NT2/D1 (cell line): ENCODE measurements at regions not wholly inside any gene's neighbourhood (a gene's known extent, or its start where the extent isn't known, plus 50 kb on each side); places are given as distances from the start of the nearest gene placed in this dataset.

ENCODE experiments used
- DNase-seq: peaks from one replicate; pipeline ENCODE4 v3.0.0-alpha.2; 2011; ENCODE audit warnings: low read depth, low spot score
- H3K27me3 ChIP-seq: 2 replicates; pipeline ENCODE4 v1.6.0; 2011; ENCODE audit warnings: mild to moderate bottlenecking; ENCODE audit not compliant: insufficient read length, insufficient read depth
- H3K36me3 ChIP-seq: 2 replicates; pipeline ENCODE4 v1.6.1; 2011; ENCODE audit warnings: mild to moderate bottlenecking, low read length, mixed read lengths; ENCODE audit not compliant: insufficient read depth, insufficient read length
- H3K4me1 ChIP-seq: 2 replicates; pipeline ENCODE4 v1.5.1; 2011; ENCODE audit not compliant: insufficient read depth, insufficient read length
- H3K4me3 ChIP-seq: 2 replicates; pipeline ENCODE4 v1.5.1; 2011; ENCODE audit warnings: low read depth; ENCODE audit not compliant: insufficient read length
- H3K9ac ChIP-seq: 2 replicates; pipeline ENCODE4 v1.6.0; 2011; ENCODE audit warnings: low read depth; ENCODE audit not compliant: insufficient read length
- H3K9me3 ChIP-seq: 2 replicates; pipeline ENCODE4 v1.5.1; 2011; ENCODE audit warnings: mild to moderate bottlenecking, low read length; ENCODE audit not compliant: insufficient read depth
- SUZ12 ChIP-seq: IDR thresholded peaks from 2 replicates; pipeline ENCODE4 v1.6.1; 2011; ENCODE audit not compliant: insufficient read length, insufficient read depth; ENCODE audit errors: extremely low read depth
- YY1 ChIP-seq: IDR thresholded peaks from 2 replicates; pipeline ENCODE4 v1.6.1; 2011; ENCODE audit not compliant: insufficient read length, insufficient read depth
- ZNF274 ChIP-seq: IDR thresholded peaks from 2 replicates; pipeline ENCODE4 v1.6.1; 2011; ENCODE audit warnings: mild to moderate bottlenecking, low read depth, low read length

GRCh38 chr17:27989046-27989445 is 53.4 kb upstream of the NLK start:
- H3K36me3 ChIP-seq: no peaks in the 10 kb centered on the region
- H3K27me3 ChIP-seq: peaks cover 11% of the 10 kb centered on the region
- no peak overlapping the region for H3K4me3 ChIP-seq
- peaks cover 4% of the 10 kb centered on the region for H3K4me1 ChIP-seq
- no peaks in the 10 kb centered on the region for H3K9me3 ChIP-seq
- TF ChIP-seq SUZ12 (no peak), ZNF274 (no peak), YY1 (no peak)
- no peak overlapping the region for H3K9ac ChIP-seq
- no peak for DNase-seq

GRCh38 chr17:27990100-27990499 is 52.4 kb upstream of the NLK start:
- Histone ChIP-seq H3K9me3 (no peaks in the 10 kb centered on the region), H3K4me3 (no peak overlapping the region), H3K27me3 (peaks cover 11% of the 10 kb centered on the region), H3K9ac (no peak overlapping the region), H3K36me3 (no peaks in the 10 kb centered on the region), H3K4me1 (peaks cover under 1% of the 10 kb centered on the region)
- no peak for DNase-seq
- TF ChIP-seq YY1 (no peak), SUZ12 (no peak), ZNF274 (no peak)

- DNase-seq: no peak
- no peak overlapping the region for H3K9ac ChIP-seq
- H3K4me3 ChIP-seq: no peak overlapping the region
- no peaks in the 10 kb centered on the region for H3K9me3 ChIP-seq
- H3K4me1 ChIP-seq: no peaks in the 10 kb centered on the region
- TF ChIP-seq YY1 (no peak), ZNF274 (no peak), SUZ12 (no peak)
- H3K36me3 ChIP-seq: no peaks in the 10 kb centered on the region
- peaks cover 11% of the 10 kb centered on the region for H3K27me3 ChIP-seq
These were observed 51.5 kb upstream of the NLK start for GRCh38 chr17:27990979-27991378.

DNA sequence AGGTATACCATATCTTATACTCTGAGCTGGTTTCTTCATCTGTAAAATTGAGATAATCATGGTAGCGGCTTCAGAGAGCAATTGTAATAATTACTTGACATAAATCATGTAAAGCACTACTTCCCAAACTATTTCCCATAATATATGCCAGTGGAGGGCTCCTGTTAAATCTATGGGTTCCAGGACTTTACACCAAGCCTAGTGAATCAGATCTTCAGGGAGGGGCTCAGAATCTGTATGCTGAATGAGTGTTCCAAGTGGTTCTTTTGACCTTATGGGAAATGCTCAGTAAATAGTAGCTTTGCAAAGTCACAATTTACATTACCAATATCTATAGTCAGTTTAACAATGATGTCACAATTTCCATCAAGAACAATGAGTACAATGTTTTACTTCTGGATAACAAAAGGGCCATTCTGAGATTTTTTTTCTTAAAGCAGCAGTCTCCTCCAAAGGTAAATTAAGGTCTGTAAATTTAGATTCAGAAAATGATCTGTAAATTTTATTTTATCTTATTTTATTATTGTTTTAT is 50.9 kb upstream of the NLK start:
- Histone ChIP-seq H3K4me3 (no peak overlapping the region), H3K9me3 (no peaks in the 10 kb centered on the region)

More for the DNA sequence above, 50.9 kb upstream of the NLK start:
- H3K9ac ChIP-seq: no peak overlapping the region
- no peaks in the 10 kb centered on the region for H3K36me3 ChIP-seq
- TF ChIP-seq YY1 (no peak), ZNF274 (no peak), SUZ12 (no peak)
- no peaks in the 10 kb centered on the region for H3K4me1 ChIP-seq
- no peak for DNase-seq
- H3K27me3 ChIP-seq: peaks cover 11% of the 10 kb centered on the region
